ENCODE measurements at regions not wholly inside any gene's neighbourhood (a gene's known extent, or its start where the extent isn't known, plus 50 kb on each side); places are given as distances from the start of the nearest gene placed in this dataset.

DNA sequence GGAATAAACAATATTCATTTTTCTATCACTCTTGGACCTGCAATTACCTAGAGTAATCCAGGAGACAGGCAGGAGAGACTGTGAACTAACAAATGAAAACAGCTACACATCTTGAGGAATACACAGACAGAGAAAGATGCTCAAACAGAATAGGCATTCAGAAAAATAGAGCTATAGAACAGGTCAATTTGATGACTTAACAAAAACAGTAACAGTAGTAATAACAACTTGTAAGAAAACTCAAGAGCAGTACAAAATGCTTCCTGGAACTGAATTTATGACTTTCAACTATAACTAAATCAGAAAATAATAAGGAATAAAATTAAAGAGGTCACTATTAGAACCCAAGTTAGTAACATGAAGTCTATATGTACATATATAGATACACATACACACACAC, 579.3 kb downstream of the TLR4 start:
- no peak overlapping the region for H3K4me3 ChIP-seq (ENCODE audit: low read length in 3 of 3)

DNA sequence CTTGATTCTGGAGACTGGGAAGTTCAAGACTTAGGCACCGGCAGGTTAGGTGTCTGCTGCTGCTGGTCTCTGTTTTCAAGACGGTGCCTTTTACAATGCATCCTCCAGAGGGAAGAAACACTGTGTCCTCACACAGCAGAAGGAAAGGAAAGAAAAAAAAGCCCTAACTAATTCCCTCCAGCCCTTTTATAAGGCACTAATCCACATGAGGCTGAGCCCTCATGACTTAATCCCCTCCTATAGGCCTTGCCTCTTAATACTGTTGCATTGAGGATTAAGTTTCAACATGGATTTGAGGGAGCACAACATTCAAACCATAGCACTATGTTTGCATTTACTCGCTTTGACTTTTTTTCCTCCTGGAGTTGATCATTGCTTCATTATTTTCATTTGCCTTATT, 585.9 kb downstream of the TLR4 start:
- Histone ChIP-seq H3K4me3 (ENCODE audit: low read length in 3 of 3) (no peak overlapping the region), H3K36me3 (ENCODE audit: control insufficient read depth in 3 of 3, insufficient read depth in 3 of 3, low read length in 3 of 3) (no peaks in the 10 kb centered on the region), H3K4me1 (ENCODE audit: control insufficient read depth in 3 of 3, insufficient read depth in 3 of 3, low read length in 3 of 3) (no peaks in the 10 kb centered on the region), H3K27ac (ENCODE audit: low read depth, low read length) (no peak overlapping the region), H3K27me3 (ENCODE audit: control insufficient read depth in 3 of 3, insufficient read depth in 3 of 3, low read length in 3 of 3) (no peaks in the 10 kb centered on the region), H3K9ac (ENCODE audit: low read depth in 1 of 3, low read length in 3 of 3) (no peak overlapping the region), H3K9me3 (ENCODE audit: control insufficient read depth in 3 of 3, low read length in 3 of 3) (no peaks in the 10 kb centered on the region)

More for the DNA sequence above, 579.3 kb downstream of the TLR4 start:
- Histone ChIP-seq H3K9ac (ENCODE audit: low read depth in 1 of 3, low read length in 3 of 3) (no peak overlapping the region), H3K27me3 (ENCODE audit: control insufficient read depth in 3 of 3, insufficient read depth in 3 of 3, low read length in 3 of 3) (no peaks in the 10 kb centered on the region), H3K9me3 (ENCODE audit: control insufficient read depth in 3 of 3, low read length in 3 of 3) (no peaks in the 10 kb centered on the region), H3K27ac (ENCODE audit: low read depth, low read length) (no peak overlapping the region), H3K4me1 (ENCODE audit: control insufficient read depth in 3 of 3, insufficient read depth in 3 of 3, low read length in 3 of 3) (no peaks in the 10 kb centered on the region), H3K36me3 (ENCODE audit: control insufficient read depth in 3 of 3, insufficient read depth in 3 of 3, low read length in 3 of 3) (no peaks in the 10 kb centered on the region)

DNA sequence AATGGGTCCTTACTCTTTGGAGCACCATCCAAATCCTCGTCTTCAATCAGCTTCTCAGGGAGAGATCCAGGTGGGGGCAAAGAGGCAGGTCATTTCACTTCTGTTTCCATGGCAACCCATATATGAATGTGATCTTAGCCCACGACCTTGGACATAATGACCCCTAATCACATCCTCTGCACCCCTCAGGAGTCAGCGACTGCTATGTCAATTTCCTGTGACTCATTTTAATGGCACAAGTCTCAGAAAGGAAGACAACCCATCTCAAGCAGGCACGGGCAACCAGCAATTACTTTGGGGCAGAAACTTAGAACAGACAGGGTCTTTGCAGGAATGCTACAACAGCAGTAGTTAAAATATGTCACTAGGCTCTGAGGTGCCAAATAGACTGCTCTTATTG, 591.2 kb downstream of the TLR4 start:
- H3K4me1 ChIP-seq (ENCODE audit: control insufficient read depth in 3 of 3, insufficient read depth in 3 of 3, low read length in 3 of 3) = no peaks in the 10 kb centered on the region
- no peak overlapping the region for H3K4me3 ChIP-seq (ENCODE audit: low read length in 3 of 3)
- no peak overlapping the region for H3K9ac ChIP-seq (ENCODE audit: low read depth in 1 of 3, low read length in 3 of 3)
- H3K27ac ChIP-seq (ENCODE audit: low read depth, low read length) = no peak overlapping the region
- H3K9me3 ChIP-seq (ENCODE audit: control insufficient read depth in 3 of 3, low read length in 3 of 3) = no peaks in the 10 kb centered on the region
- no peaks in the 10 kb centered on the region for H3K27me3 ChIP-seq (ENCODE audit: control insufficient read depth in 3 of 3, insufficient read depth in 3 of 3, low read length in 3 of 3)
- no peaks in the 10 kb centered on the region for H3K36me3 ChIP-seq (ENCODE audit: control insufficient read depth in 3 of 3, insufficient read depth in 3 of 3, low read length in 3 of 3)

DNA sequence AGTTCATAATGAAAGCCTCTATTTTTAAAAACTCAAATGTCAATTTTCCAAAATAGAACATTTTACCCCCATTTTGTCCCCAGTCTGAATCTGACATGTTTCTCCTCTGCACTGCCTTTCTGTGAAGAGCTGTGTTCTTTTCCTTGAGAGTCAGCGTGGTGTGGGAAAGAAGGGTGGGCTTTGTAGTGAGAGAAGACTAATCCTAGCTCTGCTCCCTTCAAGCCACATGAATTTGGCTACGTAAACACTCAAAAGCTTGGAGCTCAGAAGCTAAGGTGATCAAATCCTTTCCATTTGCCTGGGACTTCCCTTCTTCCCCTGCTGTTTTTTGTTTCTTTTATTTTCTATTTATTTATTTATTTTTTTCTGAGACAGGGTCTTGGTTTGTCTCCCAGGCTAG, 598.5 kb downstream of the TLR4 start:
- H3K27me3 ChIP-seq (ENCODE audit: control insufficient read depth in 3 of 3, insufficient read depth in 3 of 3, low read length in 3 of 3) = no peaks in the 10 kb centered on the region
- H3K27ac ChIP-seq (ENCODE audit: low read depth, low read length) = no peak overlapping the region
- no peak overlapping the region for H3K4me3 ChIP-seq (ENCODE audit: low read length in 3 of 3)
- H3K9me3 ChIP-seq (ENCODE audit: control insufficient read depth in 3 of 3, low read length in 3 of 3) = no peaks in the 10 kb centered on the region
- H3K36me3 ChIP-seq (ENCODE audit: control insufficient read depth in 3 of 3, insufficient read depth in 3 of 3, low read length in 3 of 3) = no peaks in the 10 kb centered on the region
- H3K9ac ChIP-seq (ENCODE audit: low read depth in 1 of 3, low read length in 3 of 3) = no peak overlapping the region
- no peaks in the 10 kb centered on the region for H3K4me1 ChIP-seq (ENCODE audit: control insufficient read depth in 3 of 3, insufficient read depth in 3 of 3, low read length in 3 of 3)

DNA sequence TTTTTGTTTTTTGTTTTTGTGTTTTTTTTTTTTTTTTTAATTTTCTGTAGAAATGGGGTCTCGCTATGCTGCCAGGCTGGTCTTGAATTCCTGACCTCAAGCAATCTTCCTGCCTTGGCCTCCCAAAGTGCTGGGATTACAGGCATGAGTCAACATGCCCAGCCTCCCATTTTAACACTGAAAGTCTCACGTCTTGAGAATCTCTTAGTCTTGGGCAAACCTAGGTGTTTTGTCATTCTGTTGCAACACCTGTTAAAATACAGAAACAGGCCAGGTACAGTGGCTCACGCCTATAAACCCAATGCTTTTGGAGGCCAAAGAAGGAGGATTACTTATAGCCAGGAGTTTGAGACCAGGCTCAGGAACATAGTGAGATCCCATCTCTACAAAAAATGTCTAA, 599.0 kb downstream of the TLR4 start:
- H3K27ac ChIP-seq (ENCODE audit: low read depth, low read length) = no peak overlapping the region
- H3K9ac ChIP-seq (ENCODE audit: low read depth in 1 of 3, low read length in 3 of 3) = no peak overlapping the region
- no peaks in the 10 kb centered on the region for H3K9me3 ChIP-seq (ENCODE audit: control insufficient read depth in 3 of 3, low read length in 3 of 3)
- H3K4me3 ChIP-seq (ENCODE audit: low read length in 3 of 3) = no peak overlapping the region
- no peaks in the 10 kb centered on the region for H3K27me3 ChIP-seq (ENCODE audit: control insufficient read depth in 3 of 3, insufficient read depth in 3 of 3, low read length in 3 of 3)
- no peaks in the 10 kb centered on the region for H3K36me3 ChIP-seq (ENCODE audit: control insufficient read depth in 3 of 3, insufficient read depth in 3 of 3, low read length in 3 of 3)
- H3K4me1 ChIP-seq (ENCODE audit: control insufficient read depth in 3 of 3, insufficient read depth in 3 of 3, low read length in 3 of 3) = no peaks in the 10 kb centered on the region

DNA sequence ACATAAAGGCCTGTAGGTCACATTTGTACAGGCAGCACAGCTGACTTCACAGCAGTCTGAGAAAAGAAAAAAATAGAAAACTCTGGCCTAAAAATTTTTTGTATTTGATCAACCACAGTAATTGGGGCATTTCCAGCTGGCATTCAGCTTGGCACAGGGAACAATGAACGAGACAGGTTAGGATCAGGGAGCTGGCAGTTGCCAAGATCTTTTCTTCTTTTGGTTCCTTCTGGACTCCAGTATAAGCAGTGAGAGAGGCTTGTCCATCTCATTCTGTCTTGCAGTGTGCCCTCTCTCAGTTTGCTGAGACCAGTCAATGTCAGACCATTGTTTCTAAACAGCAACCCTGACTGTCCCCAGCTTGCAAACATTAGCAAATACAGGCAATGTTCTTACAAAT, 601.1 kb downstream of the TLR4 start:
- Histone ChIP-seq H3K4me3 (ENCODE audit: low read length in 3 of 3) (no peak overlapping the region), H3K4me1 (ENCODE audit: control insufficient read depth in 3 of 3, insufficient read depth in 3 of 3, low read length in 3 of 3) (no peaks in the 10 kb centered on the region), H3K36me3 (ENCODE audit: control insufficient read depth in 3 of 3, insufficient read depth in 3 of 3, low read length in 3 of 3) (no peaks in the 10 kb centered on the region), H3K27me3 (ENCODE audit: control insufficient read depth in 3 of 3, insufficient read depth in 3 of 3, low read length in 3 of 3) (no peaks in the 10 kb centered on the region), H3K9me3 (ENCODE audit: control insufficient read depth in 3 of 3, low read length in 3 of 3) (no peaks in the 10 kb centered on the region), H3K9ac (ENCODE audit: low read depth in 1 of 3, low read length in 3 of 3) (no peak overlapping the region), H3K27ac (ENCODE audit: low read depth, low read length) (no peak overlapping the region)

DNA sequence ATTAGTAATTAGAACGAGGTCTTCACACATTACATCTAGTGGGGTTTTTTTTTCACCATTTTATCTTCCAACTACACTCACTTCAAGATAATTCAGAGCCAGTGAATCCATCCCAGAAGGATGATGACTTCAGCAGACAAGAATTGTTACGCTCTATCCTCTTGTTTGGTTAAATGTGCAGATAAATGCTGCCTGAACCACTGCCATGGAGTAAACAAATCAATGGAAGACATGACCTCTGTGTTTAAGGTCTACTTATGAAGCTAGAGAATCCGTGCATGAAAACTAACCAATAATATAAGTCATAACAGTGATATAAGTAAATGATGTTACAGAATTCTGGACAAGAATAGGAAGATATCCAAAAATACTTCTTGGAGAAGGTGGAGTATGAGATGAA, 602.6 kb downstream of the TLR4 start:
- Histone ChIP-seq H3K36me3 (ENCODE audit: control insufficient read depth in 3 of 3, insufficient read depth in 3 of 3, low read length in 3 of 3) (no peaks in the 10 kb centered on the region), H3K4me3 (ENCODE audit: low read length in 3 of 3) (no peak overlapping the region)

DNA sequence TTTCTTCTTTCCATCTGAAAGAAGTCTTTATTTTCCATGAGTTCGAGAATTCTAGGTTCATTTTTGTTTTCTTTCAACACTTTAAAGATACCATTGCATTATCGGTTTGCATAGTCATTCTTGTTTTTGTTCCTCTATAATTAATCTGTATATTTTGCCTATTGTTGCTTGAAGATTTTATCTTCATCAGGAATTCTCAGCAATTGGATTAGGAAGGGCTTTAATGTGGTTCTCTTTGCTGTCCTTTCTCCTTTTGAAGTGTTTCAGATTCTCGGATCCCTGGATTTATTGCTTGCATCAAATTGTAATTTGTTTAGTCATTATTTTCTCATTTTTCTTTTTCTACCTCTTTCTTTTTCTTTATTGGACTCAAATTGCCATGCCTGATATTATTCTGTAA, 609.8 kb downstream of the TLR4 start:
- Histone ChIP-seq H3K9ac (ENCODE audit: low read depth in 1 of 3, low read length in 3 of 3) (no peak overlapping the region), H3K27me3 (ENCODE audit: control insufficient read depth in 3 of 3, insufficient read depth in 3 of 3, low read length in 3 of 3) (no peaks in the 10 kb centered on the region), H3K27ac (ENCODE audit: low read depth, low read length) (no peak overlapping the region), H3K9me3 (ENCODE audit: control insufficient read depth in 3 of 3, low read length in 3 of 3) (no peaks in the 10 kb centered on the region), H3K4me3 (ENCODE audit: low read length in 3 of 3) (no peak overlapping the region), H3K36me3 (ENCODE audit: control insufficient read depth in 3 of 3, insufficient read depth in 3 of 3, low read length in 3 of 3) (no peaks in the 10 kb centered on the region), H3K4me1 (ENCODE audit: control insufficient read depth in 3 of 3, insufficient read depth in 3 of 3, low read length in 3 of 3) (no peaks in the 10 kb centered on the region)

More for the DNA sequence above, 602.6 kb downstream of the TLR4 start:
- no peak overlapping the region for H3K27ac ChIP-seq (ENCODE audit: low read depth, low read length)
- H3K27me3 ChIP-seq (ENCODE audit: control insufficient read depth in 3 of 3, insufficient read depth in 3 of 3, low read length in 3 of 3) = no peaks in the 10 kb centered on the region
- no peaks in the 10 kb centered on the region for H3K9me3 ChIP-seq (ENCODE audit: control insufficient read depth in 3 of 3, low read length in 3 of 3)
- H3K4me1 ChIP-seq (ENCODE audit: control insufficient read depth in 3 of 3, insufficient read depth in 3 of 3, low read length in 3 of 3) = no peaks in the 10 kb centered on the region
- no peak overlapping the region for H3K9ac ChIP-seq (ENCODE audit: low read depth in 1 of 3, low read length in 3 of 3)

DNA sequence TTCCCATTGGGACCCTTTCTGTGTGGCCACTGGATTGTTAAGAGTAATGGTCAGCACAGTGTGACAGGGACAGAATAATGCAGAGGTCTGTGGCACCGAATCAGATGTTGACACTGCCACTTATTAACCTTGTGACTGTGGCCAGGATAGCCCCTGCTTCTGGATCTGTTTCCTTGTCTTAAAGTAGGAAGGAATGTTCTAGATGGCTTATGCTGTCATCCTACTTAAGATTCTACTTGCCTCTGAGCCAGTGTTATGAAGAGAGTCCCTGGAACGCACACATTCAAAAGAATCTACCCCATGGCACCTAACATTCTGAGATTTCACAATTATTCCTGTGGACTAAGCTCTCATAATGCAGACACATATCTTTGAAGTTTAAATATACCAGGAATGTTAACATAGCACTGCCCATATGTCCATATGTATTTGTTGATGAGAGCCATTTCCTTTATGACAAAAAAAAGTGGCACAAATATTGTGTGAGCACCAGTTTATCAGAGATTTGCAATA, 612.7 kb downstream of the TLR4 start:
- Histone ChIP-seq H3K4me3 (ENCODE audit: low read length in 3 of 3) (no peak overlapping the region), H3K27me3 (ENCODE audit: control insufficient read depth in 3 of 3, insufficient read depth in 3 of 3, low read length in 3 of 3) (no peaks in the 10 kb centered on the region), H3K9ac (ENCODE audit: low read depth in 1 of 3, low read length in 3 of 3) (no peak overlapping the region), H3K27ac (ENCODE audit: low read depth, low read length) (no peak overlapping the region), H3K36me3 (ENCODE audit: control insufficient read depth in 3 of 3, insufficient read depth in 3 of 3, low read length in 3 of 3) (no peaks in the 10 kb centered on the region), H3K9me3 (ENCODE audit: control insufficient read depth in 3 of 3, low read length in 3 of 3) (no peaks in the 10 kb centered on the region), H3K4me1 (ENCODE audit: control insufficient read depth in 3 of 3, insufficient read depth in 3 of 3, low read length in 3 of 3) (no peaks in the 10 kb centered on the region)

DNA sequence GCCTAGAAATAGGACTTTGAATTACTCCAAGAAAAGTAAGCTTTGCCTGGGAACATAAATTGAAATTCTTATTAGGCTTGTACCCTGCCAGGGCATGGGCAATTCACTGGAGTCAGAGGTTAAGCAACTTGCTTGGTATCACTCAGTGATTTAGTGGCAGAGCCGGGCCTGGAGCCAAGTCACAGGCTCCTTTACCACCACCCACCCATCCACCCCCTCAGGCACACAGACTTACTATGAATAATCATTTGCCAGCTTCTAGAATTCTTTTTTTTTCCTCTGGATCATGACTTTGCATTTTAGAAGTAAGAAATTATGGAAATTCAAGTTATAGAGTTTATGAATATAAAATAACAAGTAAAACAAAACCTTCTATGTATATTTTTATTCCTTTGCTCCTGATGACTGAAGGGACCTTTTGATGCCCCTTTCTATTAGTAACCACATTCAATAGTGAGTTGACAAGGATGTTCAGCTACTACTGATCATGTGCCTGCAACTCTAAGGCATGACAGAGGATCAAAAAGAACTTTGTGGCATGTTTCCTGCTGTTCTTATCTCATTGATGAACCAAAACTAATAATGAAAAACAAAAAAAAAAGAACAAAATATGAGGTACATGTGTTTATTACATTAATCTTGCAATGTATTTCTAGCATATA, 614.7 kb downstream of the TLR4 start:
- Histone ChIP-seq H3K27ac (ENCODE audit: low read depth, low read length) (no peak overlapping the region), H3K4me1 (ENCODE audit: control insufficient read depth in 3 of 3, insufficient read depth in 3 of 3, low read length in 3 of 3) (no peaks in the 10 kb centered on the region), H3K9ac (ENCODE audit: low read depth in 1 of 3, low read length in 3 of 3) (no peak overlapping the region), H3K36me3 (ENCODE audit: control insufficient read depth in 3 of 3, insufficient read depth in 3 of 3, low read length in 3 of 3) (no peaks in the 10 kb centered on the region), H3K27me3 (ENCODE audit: control insufficient read depth in 3 of 3, insufficient read depth in 3 of 3, low read length in 3 of 3) (no peaks in the 10 kb centered on the region), H3K4me3 (ENCODE audit: low read length in 3 of 3) (no peak overlapping the region), H3K9me3 (ENCODE audit: control insufficient read depth in 3 of 3, low read length in 3 of 3) (no peaks in the 10 kb centered on the region)
